ENCODE measurements at regions not wholly inside any gene's neighbourhood (a gene's known extent, or its start where the extent isn't known, plus 50 kb on each side); places are given as distances from the start of the nearest gene placed in this dataset.

DNA sequence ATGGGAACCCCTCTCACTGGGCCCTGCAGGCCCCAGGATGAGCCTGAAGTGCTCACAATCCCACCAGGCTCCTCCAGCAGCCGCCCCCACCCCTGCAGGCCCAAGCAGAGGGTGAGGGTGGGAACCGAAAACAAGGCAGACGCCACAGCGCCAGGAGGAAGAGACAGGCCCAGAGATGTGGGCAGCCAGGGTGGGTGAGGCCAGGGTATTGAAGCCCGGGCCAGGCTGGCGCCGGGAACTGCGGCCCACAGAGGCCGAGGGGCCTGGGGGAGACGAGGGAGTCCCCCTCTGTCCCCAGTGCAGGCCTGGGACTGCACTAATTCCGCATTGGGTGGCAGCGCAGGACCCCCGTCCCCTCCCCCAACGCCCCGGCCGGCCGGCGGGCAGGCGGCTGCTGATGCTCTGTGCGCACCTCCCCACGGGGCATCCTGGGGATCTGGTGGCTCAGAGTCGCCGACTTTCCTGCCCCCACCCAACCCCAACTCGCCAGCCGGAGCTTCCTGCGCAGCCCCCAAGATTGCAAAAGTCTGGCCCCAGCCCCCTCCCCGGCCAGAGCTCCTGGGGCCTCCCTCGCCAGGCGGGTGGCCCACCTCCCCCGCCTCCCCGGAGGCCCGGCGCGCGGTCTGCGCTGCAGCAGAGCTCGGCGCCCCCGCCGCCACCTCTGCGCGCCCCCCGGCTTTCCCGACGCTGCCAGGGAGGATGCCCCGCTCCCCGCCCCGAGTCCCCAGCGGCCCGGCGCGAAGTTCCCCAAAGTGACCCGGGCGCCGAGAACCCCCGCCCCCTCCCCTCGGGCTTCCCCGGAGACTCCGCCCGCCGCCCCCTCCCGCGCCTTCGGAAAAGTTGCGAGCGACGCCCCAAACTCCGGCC lies 107.8 kb downstream of the ENGASE start:
- no peak for DNase-seq (ENCODE audit: low spot score)
- no peak for FAIRE-seq

- no peak for DNase-seq (ENCODE audit: low spot score)
- FAIRE-seq, result no peak
Observed at GRCh38 chr17:79180358-79181005, 105.9 kb downstream of the ENGASE start.

DNA sequence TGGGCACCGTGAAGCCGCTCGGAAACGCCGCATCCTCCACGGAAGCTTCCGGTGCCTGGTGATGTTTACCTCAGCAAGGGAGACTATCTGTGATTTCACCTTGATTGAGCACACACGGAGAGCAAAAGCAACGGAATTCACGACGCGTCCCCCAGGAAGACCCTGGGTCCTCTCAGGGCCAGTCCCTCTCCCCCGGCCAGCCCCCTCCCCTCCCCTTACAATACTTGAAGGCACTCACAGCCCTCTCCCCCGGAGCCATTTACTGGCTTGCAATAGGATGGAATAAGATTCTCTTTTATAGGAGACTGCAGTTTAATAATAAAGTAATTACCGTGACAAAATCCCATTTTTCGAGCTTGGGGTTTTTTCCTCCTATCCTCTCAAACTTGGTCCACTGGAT lies 104.7 kb downstream of the ENGASE start:
- no peak for FAIRE-seq
- DNase-seq (ENCODE audit: low spot score), result no peak

DNA sequence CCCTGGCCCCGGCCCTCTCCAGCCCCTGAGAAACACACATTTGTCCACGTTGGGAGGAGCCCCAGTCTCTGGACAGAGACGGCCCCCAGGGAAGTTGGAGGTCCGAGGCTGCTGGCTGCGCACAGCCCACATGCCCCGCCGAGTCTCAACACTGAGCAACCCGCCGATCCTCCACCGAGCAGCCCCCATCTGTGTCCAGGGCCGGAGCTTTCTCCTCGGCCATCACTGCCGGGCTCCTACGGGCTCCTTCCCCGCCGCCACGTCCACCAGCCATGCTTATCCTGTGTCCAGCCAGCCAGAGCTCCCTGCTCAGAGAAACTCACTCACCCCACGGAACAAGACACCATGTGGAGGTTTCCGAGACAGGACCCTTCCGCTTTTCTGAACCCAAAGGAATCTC lies 103.3 kb downstream of the ENGASE start:
- FAIRE-seq (no peak), DNase-seq (ENCODE audit: low spot score) (no peak)

DNA sequence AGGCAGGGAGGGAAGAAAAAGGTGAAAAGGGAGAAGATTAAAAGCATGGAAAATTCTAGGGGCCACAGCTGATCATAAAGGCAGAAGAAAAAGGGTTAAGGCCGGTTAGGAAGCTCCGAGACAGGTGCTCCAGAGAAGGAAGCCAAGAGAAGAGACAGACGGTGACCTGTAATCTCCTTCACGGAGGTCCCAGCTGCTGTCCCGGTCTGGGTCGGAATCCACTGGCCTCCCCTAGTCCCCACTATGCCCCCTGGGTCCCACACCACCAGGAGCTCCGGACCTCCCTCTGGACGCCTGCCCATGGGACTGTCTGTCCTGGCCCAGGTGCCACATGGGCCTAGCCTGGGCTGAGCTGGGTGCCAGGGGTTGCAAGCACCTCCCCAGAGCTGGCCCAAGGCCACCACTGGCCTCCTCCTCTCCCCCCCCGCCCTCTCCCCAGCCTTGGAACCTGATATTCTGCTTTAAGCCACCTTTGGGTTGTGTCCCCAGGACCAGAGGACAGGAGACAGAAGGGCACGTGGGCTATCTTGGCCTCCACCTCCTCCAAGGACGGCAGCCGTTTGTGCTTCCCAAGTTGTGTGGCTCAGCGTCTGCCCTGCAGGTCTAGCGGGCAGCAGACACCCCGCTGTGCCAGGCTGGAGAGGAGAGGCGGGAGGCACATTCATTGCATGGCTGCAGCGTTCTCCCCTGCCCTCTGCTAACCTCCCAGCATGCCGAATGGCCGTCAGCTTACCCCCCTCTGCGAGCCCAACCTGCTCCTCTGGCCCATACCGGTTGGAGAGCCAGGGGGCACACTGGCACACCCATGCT lies 102.4 kb downstream of the ENGASE start:
- FAIRE-seq, result no peak
- DNase-seq (ENCODE audit: low spot score), result peak; percentile 15

DNA sequence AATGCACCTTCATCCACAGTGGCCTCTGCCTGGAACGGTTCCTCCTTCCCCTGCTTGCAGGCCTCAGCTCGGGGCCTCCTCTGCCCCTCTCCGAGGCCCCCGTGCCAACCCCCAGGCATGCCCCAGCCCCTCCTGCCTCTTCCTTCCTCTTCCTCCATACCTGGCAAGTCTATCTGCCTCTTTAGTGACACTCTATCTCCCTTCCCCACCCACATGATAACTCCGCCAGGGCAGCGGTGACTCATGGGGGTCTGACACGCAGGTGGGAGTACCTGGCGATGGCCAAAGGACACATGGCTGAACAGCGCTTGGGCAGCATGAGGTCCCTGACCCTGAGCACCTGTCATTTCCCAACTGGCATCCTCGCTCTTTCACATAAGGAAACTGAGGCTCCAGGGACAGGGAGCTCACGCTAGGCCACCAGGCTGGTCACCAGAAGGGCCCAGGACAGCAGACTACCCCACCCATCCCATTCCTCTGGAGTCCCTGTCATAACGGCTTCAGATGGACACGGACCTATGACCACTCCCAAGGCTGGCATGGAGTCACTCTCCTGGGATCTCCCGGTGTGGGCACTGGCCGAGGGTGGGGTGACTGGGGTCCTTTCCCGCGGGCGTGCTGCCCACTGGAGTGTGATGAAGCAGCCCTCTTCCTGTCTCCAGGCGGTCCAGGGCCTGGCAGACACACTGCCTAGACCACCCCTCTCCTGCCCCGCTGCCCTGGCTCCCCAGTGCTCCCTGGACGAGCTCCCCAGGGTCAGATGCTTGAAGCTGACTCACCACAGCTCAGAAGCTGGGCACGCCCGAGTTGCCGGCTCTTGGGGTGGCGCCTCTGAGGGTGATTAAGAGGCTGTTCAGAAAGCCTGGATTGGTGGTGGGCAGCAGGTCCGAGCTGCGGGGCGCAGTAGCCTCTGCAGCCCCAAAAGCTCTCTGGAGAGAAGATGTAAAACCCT lies 100.6 kb downstream of the ENGASE start:
- FAIRE-seq, result no peak
- DNase-seq (ENCODE audit: low spot score), result peak; percentile 48

DNA sequence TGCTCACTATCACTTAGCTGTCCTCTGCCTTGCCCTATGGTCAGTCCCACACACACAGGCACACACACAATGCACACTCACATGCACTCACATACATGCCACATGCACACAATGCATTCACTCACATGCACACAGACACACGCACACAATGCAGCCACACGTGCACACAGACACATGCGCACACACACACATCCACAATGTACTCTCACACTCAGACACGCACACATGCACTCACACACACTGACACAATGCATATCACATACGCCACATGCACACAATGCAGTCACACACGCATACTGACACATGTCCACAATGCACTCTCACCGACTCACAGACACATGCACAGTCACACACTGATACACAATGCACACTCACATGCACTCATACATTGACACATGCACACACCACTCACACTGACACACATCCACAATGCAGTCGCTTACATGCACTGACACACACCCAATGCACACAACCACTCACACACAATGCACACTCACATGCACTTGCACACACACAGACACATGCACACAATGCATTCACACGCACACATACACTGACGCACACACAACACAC lies 99.7 kb downstream of the ENGASE start:
- no peak for FAIRE-seq
- no peak for DNase-seq (ENCODE audit: low spot score)

GRCh38 chr17:79171188-79171587 lies 96.6 kb downstream of the ENGASE start:
- FAIRE-seq (no peak), DNase-seq (ENCODE audit: low spot score) (no peak)

DNA sequence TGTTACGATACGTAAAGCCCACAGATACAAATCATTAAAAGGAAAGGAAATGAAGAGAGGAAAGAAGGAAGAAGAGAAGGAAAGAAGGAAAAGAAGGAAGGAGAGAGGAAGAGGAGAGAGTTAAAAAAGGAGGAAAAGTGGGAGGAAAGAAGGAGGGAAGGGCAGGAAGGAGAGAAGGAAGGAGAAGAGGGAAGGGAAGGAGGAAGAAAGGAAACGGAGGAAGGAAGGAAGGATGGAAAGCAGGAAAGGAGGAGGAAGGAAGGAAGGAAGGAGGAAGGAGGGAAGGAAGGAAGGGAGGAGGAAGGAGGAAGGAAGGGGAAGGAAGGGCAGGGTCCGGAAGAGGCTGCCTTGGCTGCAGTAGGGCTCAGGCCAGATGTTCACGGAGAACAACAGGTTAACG lies 95.2 kb downstream of the ENGASE start:
- DNase-seq (ENCODE audit: low spot score) (no peak), FAIRE-seq (no peak)

GRCh38 chr17:79169366-79169765 lies 94.7 kb downstream of the ENGASE start:
- DNase-seq (ENCODE audit: low spot score), result no peak

DNA sequence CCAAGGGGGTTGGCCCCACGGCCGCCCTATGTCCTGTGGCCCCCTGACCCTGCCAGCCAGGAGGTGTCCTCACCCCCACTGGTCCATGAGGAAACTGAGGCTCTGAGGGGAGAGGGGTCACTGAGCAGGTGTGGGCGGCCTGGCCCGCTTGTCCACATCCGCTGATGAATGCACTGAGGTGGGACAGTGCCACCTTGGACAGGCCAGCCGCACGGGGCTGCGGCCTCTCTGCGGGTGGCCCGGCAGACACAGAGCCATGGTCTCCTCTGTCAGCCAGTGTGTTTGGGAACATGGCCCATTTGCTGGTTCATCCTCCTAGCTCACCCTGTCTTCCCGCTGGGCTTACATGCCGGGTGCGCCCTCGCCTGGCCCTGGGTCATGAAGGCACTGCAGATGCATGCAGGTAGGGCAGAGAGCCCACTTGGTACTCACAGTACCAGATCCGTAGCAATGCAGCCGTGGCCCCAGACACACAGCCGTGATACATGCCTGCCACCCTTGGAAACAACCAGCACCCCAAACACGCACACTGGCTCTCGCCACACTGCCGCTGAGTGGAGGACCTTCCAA lies 93.9 kb downstream of the ENGASE start:
- no peak for DNase-seq (ENCODE audit: low spot score)
- FAIRE-seq, result no peak

More at GRCh38 chr17:79169366-79169765, 94.7 kb downstream of the ENGASE start:
- no peak for FAIRE-seq

GRCh38 chr17:79167486-79167885 lies 92.9 kb downstream of the ENGASE start:
- DNase-seq (ENCODE audit: low spot score) (no peak), FAIRE-seq (no peak)

DNA sequence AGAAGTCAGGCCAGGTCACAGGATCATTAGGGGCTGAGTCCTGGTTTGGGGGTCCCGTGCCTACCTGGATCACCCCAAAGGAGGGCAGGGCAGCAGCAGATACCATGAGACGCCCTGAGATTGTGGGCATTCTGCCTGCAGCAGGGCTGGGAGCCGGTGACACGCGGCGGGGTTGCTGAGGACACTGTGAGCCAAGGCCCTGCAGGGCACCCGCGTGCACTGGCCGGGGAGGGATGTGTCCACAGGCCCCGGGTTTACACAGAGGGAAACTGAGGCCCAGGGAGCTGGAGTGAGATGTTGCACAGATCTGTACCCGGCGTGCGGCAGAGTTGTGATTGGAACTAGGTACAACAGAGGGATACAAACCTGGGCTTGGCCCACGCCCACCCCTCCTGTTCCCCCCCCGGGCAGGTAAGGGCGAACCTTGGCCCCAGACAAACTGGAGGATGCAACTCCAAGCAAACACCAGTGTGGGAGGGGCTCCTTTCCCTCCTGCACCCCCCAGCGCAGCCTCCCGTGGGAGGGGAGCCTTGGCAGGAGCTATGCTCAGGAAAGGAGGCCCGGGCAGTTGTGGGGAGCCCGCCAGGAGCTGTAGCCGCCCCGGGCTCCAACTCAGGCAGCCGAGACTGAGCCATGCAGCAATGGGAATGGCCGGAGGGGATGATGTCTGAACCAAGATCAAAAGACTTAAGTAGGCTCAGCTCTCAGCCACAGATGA lies 91.3 kb downstream of the ENGASE start:
- DNase-seq (ENCODE audit: low spot score) (no peak), FAIRE-seq (no peak)

DNA sequence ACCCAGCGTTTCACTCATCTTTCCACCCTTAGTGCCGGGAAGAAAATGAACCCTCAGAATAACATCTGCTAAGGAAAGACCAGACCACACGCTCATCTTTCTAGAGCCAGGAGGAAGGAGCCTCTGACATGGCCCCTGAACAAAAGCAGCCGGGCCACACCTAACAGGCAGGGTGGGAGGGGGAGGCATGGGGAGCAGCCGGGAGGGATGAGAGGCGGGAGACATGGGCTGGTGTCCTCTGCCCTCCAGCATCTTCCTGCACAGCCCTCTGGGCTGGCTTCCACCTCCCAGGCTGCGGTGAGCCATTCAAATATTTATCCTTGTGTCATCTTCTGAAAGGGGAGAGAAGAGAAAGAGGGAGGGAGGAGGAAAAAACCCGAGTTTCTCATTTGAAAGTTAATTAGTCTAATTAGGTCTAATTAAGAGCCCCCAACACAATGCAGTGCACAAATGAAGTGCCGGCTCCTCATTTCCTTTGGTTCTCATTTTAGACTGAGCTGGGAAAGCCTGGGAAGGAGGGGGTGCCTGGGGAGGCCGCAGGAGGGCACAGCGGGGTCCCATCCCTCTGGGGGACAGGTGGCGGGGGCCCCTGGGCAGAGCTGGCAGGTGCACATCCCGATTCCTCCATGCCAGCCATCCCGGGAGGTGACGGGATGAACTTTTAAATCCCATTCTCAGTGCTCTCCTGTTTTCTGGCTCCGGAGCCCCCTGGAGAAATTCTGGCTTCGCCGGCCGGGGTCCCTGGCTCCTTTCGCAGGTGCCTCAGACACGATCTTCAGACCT lies 90.5 kb downstream of the ENGASE start:
- DNase-seq (ENCODE audit: low spot score) (no peak), FAIRE-seq (no peak)

DNA sequence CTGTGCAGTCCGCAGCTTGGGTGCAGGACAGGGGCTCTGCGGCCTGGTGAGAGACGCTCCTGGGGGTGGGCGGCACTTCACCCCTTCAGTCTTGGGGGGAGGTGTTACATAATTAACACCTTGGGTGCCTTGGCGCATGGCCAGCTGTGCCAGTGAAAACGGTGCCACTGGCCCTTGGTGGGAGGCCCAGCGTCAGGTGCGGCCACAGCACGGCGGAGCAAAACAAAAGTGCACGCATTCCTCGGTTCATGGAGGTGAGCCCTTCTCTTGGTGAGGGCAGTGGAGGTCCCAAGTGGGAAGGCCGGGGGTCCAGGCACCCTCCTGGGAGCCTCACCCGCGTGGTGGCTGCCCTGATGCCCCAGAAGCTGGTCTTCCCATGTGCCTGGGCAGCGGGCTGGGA lies 89.8 kb downstream of the ENGASE start:
- no peak for DNase-seq (ENCODE audit: low spot score)
- no peak for FAIRE-seq

DNA sequence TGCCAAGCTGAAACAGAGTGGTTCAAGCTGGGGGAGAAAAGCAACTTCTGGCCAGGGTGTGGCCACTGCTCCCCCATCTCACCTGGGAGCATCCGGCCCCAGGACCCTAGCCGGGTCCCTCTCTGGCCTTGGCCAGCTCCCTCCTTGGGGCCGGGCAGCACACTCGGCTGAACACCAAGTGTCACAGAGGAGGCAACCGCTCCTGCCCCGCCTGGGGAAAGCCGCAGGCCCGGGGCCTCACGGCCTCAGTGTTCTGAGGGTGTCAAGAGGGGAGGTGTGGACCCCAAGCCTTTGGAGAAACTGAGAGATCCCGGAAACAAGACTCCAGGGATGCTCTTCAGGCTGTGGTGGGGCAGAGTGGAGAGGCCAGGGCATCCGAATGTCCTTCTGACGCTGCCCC lies 88.4 kb downstream of the ENGASE start:
- no peak for DNase-seq (ENCODE audit: low spot score)
- FAIRE-seq, result no peak

DNA sequence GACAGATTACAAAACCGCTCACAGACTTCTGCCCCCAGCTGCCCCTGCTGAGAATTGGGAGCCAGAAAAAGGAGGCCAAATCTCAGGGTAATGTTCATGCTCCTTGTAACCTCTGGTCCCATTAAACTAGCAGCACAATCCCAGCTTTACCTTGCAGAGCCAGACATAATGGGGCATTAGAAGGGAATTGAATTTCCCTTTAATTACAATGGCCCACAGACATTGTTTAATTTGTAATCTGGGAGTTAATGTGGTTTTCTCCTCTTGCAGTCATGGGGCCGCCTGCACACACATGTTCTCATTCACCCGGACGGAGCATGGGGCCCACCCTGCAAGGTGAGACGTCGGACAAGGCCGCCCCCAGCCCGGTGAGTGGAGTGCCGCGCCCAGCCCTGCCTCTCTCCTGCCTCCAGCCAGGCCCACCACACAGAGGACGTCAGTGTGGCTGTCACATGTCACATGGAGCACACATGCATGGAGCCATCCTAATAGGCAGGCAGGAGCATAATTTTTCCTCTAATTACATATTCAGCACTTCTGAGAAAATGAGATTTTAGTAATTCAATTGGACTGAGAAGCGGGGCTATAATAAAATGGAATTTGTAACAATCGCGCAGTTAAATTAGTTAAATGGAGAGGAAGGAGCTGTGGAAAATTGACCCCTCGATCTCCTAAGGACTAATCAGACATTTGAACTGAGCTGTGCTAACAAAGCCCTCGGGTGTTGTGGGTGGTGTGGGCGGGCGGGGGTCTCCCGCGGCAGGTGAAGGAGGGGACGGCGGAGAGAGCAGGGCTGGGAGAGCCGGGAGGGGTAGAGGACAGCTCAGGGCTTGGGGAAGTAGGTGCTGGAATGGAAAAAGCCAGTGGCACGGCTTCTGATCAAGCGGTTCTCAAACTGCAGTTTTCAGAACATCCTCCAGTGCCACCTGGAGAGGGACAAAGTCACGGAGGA lies 87.7 kb downstream of the ENGASE start:
- no peak for DNase-seq (ENCODE audit: low spot score)
- no peak for FAIRE-seq
